HG03139 (cell line): ENCODE measurements at regions not wholly inside any gene's neighbourhood (a gene's known extent, or its start where the extent isn't known, plus 50 kb on each side); places are given as distances from the start of the nearest gene placed in this dataset.

Experiments
- ATAC-seq: cut with Tn5 transposase; IDR thresholded peaks from one replicate; pipeline ENCODE4 v1.9.1; 2021; ENCODE audit not compliant: unreplicated experiment

GRCh38 chr17:77320044-77320440 lies 179.3 kb downstream of the SEC14L1 start:
- no peak for ATAC-seq

- ATAC-seq: no peak
These were observed 179.9 kb downstream of the SEC14L1 start for GRCh38 chr17:77320485-77321256.

GRCh38 chr17:77321649-77322513 lies 181.1 kb downstream of the SEC14L1 start:
- no peak for ATAC-seq

GRCh38 chr17:77322514-77323412 lies 182.0 kb downstream of the SEC14L1 start:
- no peak for ATAC-seq

- no peak for ATAC-seq
These were observed 182.8 kb downstream of the SEC14L1 start for GRCh38 chr17:77323413-77324171.

GRCh38 chr17:77324227-77324626 lies 183.5 kb downstream of the SEC14L1 start:
- no peak for ATAC-seq

GRCh38 chr17:77325577-77326075 lies 184.9 kb downstream of the SEC14L1 start:
- peak; percentile 13 for ATAC-seq

- ATAC-seq: no peak
These were observed 185.4 kb downstream of the SEC14L1 start for GRCh38 chr17:77326076-77326591.

- no peak for ATAC-seq
These were observed 185.9 kb downstream of the SEC14L1 start for GRCh38 chr17:77326636-77327035.

- no peak for ATAC-seq
These were observed 186.4 kb downstream of the SEC14L1 start for GRCh38 chr17:77327181-77327565.

- ATAC-seq: no peak
These were observed 187.0 kb downstream of the SEC14L1 start for GRCh38 chr17:77327566-77328464.

GRCh38 chr17:77328823-77329740 lies 188.3 kb downstream of the SEC14L1 start:
- ATAC-seq: no peak

- no peak for ATAC-seq
These were observed 189.2 kb downstream of the SEC14L1 start for GRCh38 chr17:77329741-77330531.

GRCh38 chr17:77330602-77331081 lies 189.9 kb downstream of the SEC14L1 start:
- no peak for ATAC-seq

- ATAC-seq: peak; percentile 59
These were observed 190.6 kb downstream of the SEC14L1 start for GRCh38 chr17:77331301-77331864.
